H9 (cell line): ENCODE measurements at regions not wholly inside any gene's neighbourhood (a gene's known extent, or its start where the extent isn't known, plus 50 kb on each side); places are given as distances from the start of the nearest gene placed in this dataset.

ENCODE experiments used
- DNase-seq: peaks from one replicate; pipeline ENCODE4 v3.0.0-alpha.2; 2017
- H2AFZ ChIP-seq: one replicate; pipeline ENCODE4 v1.6.1; 2013; ENCODE audit warnings: mild to moderate bottlenecking, low read length, control low read depth, moderate library complexity
- H2AK5ac ChIP-seq: 2 replicates; pipeline ENCODE4 v1.6.1; 2013; ENCODE audit warnings: low read length, control low read depth, mixed read lengths; ENCODE audit not compliant: insufficient read length
- H2BK120ac ChIP-seq: one replicate; pipeline ENCODE4 v1.6.1; 2013; ENCODE audit warnings: low read depth, mild to moderate bottlenecking, low read length, control low read depth, inconsistent platforms; ENCODE audit not compliant: poor library complexity, severe bottlenecking
- H2BK12ac ChIP-seq: 2 replicates; pipeline ENCODE4 v1.6.1; 2013; ENCODE audit warnings: low read length, control low read depth, mixed read lengths, low read depth; ENCODE audit not compliant: insufficient read length
- H2BK15ac ChIP-seq: 2 replicates; pipeline ENCODE4 v1.6.1; 2013; ENCODE audit warnings: low read depth, low read length, control low read depth
- H2BK20ac ChIP-seq: one replicate; pipeline ENCODE4 v1.6.1; 2013; ENCODE audit warnings: low read depth, mild to moderate bottlenecking, low read length, control low read depth, inconsistent platforms; ENCODE audit not compliant: poor library complexity, severe bottlenecking
- H2BK5ac ChIP-seq: 2 replicates; pipeline ENCODE4 v1.6.1; 2013; ENCODE audit warnings: low read length, control low read depth, mixed read lengths; ENCODE audit not compliant: insufficient read length
- H3K14ac ChIP-seq: 2 replicates; pipeline ENCODE4 v1.6.1; 2013; ENCODE audit warnings: low read length, control low read depth; ENCODE audit not compliant: insufficient read depth
- H3K18ac ChIP-seq: 2 replicates; pipeline ENCODE4 v1.6.1; 2013; ENCODE audit warnings: low read depth, mild to moderate bottlenecking, mixed read lengths, low read length, control low read depth; ENCODE audit not compliant: insufficient read length
- H3K23ac ChIP-seq: 2 replicates; pipeline ENCODE4 v1.6.1; 2013; ENCODE audit warnings: low read length, control low read depth, mixed read lengths, low read depth; ENCODE audit not compliant: insufficient read length
- H3K23me2 ChIP-seq: 2 replicates; pipeline ENCODE4 v1.6.1; 2013; ENCODE audit warnings: low read depth, mild to moderate bottlenecking, mixed read lengths, low read length, control low read depth; ENCODE audit not compliant: insufficient read length, poor library complexity, severe bottlenecking
- H3K27ac ChIP-seq: 2 replicates; pipeline ENCODE4 v1.5.1; 2013; ENCODE audit warnings: low read length, control low read depth, mixed read lengths, low read depth; ENCODE audit not compliant: insufficient read length
- H3K27me3 ChIP-seq: 2 replicates; pipeline ENCODE4 v1.6.1; 2013; ENCODE audit warnings: low read length, control low read depth, inconsistent platforms; ENCODE audit not compliant: insufficient read depth
- H3K4ac ChIP-seq: 2 replicates; pipeline ENCODE4 v1.6.1; 2013; ENCODE audit warnings: low read depth, mild to moderate bottlenecking, control low read depth, inconsistent platforms, low read length, moderate library complexity
- H3K4me1 ChIP-seq: 2 replicates; pipeline ENCODE4 v1.6.1; 2013; ENCODE audit warnings: low read length, control low read depth, inconsistent platforms; ENCODE audit not compliant: insufficient read depth
- H3K4me2 ChIP-seq: 2 replicates; pipeline ENCODE4 v1.6.1; 2013; ENCODE audit warnings: low read length, control low read depth, mixed read lengths; ENCODE audit not compliant: insufficient read length, insufficient read depth
- H3K56ac ChIP-seq: 2 replicates; pipeline ENCODE4 v1.6.1; 2013; ENCODE audit warnings: low read depth, mild to moderate bottlenecking, mixed read lengths, low read length, control low read depth; ENCODE audit not compliant: insufficient read length
- H3K79me1 ChIP-seq: 2 replicates; pipeline ENCODE4 v1.6.1; 2013; ENCODE audit warnings: low read depth, mild to moderate bottlenecking, moderate library complexity, low read length, control low read depth, inconsistent platforms; ENCODE audit not compliant: insufficient read depth, poor library complexity, severe bottlenecking
- H3K79me2 ChIP-seq: 2 replicates; pipeline ENCODE4 v1.6.1; 2013; ENCODE audit warnings: low read length, control low read depth, inconsistent platforms; ENCODE audit not compliant: insufficient read depth
- H3K9ac ChIP-seq: 2 replicates; pipeline ENCODE4 v1.6.1; 2013; ENCODE audit warnings: low read length, control low read depth, mixed read lengths; ENCODE audit not compliant: insufficient read length; ENCODE audit errors: extremely low read depth
- H3K9me3 ChIP-seq: one replicate; pipeline ENCODE4 v1.6.1; 2013; ENCODE audit warnings: low read depth, low read length, inconsistent platforms; ENCODE audit not compliant: control insufficient read depth
- H3T11ph ChIP-seq: one replicate; pipeline ENCODE4 v1.6.1; 2013; ENCODE audit warnings: mild to moderate bottlenecking, low read length, control low read depth, inconsistent platforms
- H4K20me1 ChIP-seq: one replicate; pipeline ENCODE4 v1.6.1; 2013; ENCODE audit not compliant: control insufficient read depth, insufficient read length, insufficient read depth
- H4K5ac ChIP-seq: 2 replicates; pipeline ENCODE4 v1.6.1; 2013; ENCODE audit warnings: low read depth, mild to moderate bottlenecking, mixed read lengths, low read length, control low read depth; ENCODE audit not compliant: insufficient read length
- H4K8ac ChIP-seq: replicated peaks from 2 replicates; pipeline ENCODE4 v1.6.1; 2013; ENCODE audit warnings: low read length, control low read depth, mixed read lengths, low read depth; ENCODE audit not compliant: insufficient read length
- H4K91ac ChIP-seq: 2 replicates; pipeline ENCODE4 v1.6.1; 2013; ENCODE audit warnings: low read depth, mild to moderate bottlenecking, moderate library complexity, mixed read lengths, low read length, control low read depth; ENCODE audit not compliant: insufficient read length
- H3K27ac Mint-ChIP-seq, 3 experiments: 2 replicates in 2 of 3; 3 replicates in 1 of 3; pipeline ENCODE4 v1.8.0; 2020 to 2021; ENCODE audit warnings: mixed read lengths in 3 of 3, mild to moderate bottlenecking in 1 of 3, moderate library complexity in 1 of 3
- H3K27me3 Mint-ChIP-seq: 2 replicates; pipeline ENCODE4 v1.8.0; 2021; ENCODE audit warnings: low read depth, mild to moderate bottlenecking, moderate library complexity, mixed read lengths
- H3K36me3 Mint-ChIP-seq, 3 experiments: 2 replicates in 2 of 3; 3 replicates in 1 of 3; pipeline ENCODE4 v1.8.0; 2020 to 2021; ENCODE audit warnings: low read depth in 3 of 3, mixed read lengths in 3 of 3; ENCODE audit not compliant: insufficient read depth in 1 of 3
- H3K4me1 Mint-ChIP-seq, 2 experiments: 2 replicates each; pipeline ENCODE4 v1.8.0; 2020; ENCODE audit warnings: mixed read lengths in 2 of 2
- H3K4me3 Mint-ChIP-seq, 2 experiments: 2 replicates in 1 of 2; 3 replicates in 1 of 2; pipeline ENCODE4 v1.8.0; 2020 to 2021; ENCODE audit warnings: mild to moderate bottlenecking in 2 of 2, mixed read lengths in 2 of 2, moderate library complexity in 1 of 2
- H3K9me3 Mint-ChIP-seq, 2 experiments: 2 replicates in 1 of 2; 3 replicates in 1 of 2; pipeline ENCODE4 v1.8.0; 2020; ENCODE audit warnings: mild to moderate bottlenecking in 2 of 2, mixed read lengths in 2 of 2, moderate library complexity in 1 of 2
- CTCF ChIP-seq: fragments of 200-600 bp; sonication (generic); conservative IDR thresholded peaks from 3 replicates; pipeline ENCODE4 v1.8.0; 2021; ENCODE audit warnings: antibody characterized with exemption, mild to moderate bottlenecking
- WGBS: extraction: QIAGEN DNeasy Blood & Tissue Kit; methylation state at CpG from one replicate; pipeline ENCODE4 v1.1.7; 2013; ENCODE audit warnings: missing lambda C conversion rate, low lambda C conversion rate, mixed read lengths; ENCODE audit not compliant: insufficient read length; ENCODE audit errors: extremely low coverage; 5-methylcytosine and 5-hydroxymethylcytosine counted together

GRCh38 chr4:177771645-177772044, 329.4 kb upstream of the AGA start:
- TF ChIP-seq CTCF = no peak
- H3K9me3 ChIP-seq = no peaks in the 10 kb centered on the region
- no peak for DNase-seq

More at GRCh38 chr4:177771645-177772044, 329.4 kb upstream of the AGA start:
- Mint-ChIP-seq H3K27ac (no peak overlapping the region), H3K36me3 (no peaks in the 10 kb centered on the region), H3K4me3 (no peak overlapping the region), H3K9me3 (no peaks in the 10 kb centered on the region), H3K27me3 (no peaks in the 10 kb centered on the region; the same call in 1 of the 2 replicates), H3K4me1 (no peaks in the 10 kb centered on the region)
- Histone ChIP-seq H2BK20ac (no peak overlapping the region), H4K20me1 (no peaks in the 10 kb centered on the region), H2AFZ (no peak overlapping the region), H3K56ac (no peak overlapping the region), H3K18ac (no peak overlapping the region), H2BK12ac (no peak overlapping the region), H3K27ac (no peak overlapping the region), H3K27me3 (no peaks in the 10 kb centered on the region), H3K4ac (no peak overlapping the region), H3K14ac (no peak overlapping the region), H3K23me2 (no peaks in the 10 kb centered on the region), H3K79me1 (no peaks in the 10 kb centered on the region), H4K91ac (no peak overlapping the region), H2AK5ac (no peak overlapping the region), H3T11ph (no peak overlapping the region), H2BK15ac (no peak overlapping the region), H3K79me2 (no peaks in the 10 kb centered on the region), H4K5ac (no peak overlapping the region), H2BK120ac (no peak overlapping the region), H2BK5ac (no peak overlapping the region), H4K8ac (no peak overlapping the region), H3K23ac (no peak overlapping the region), H3K4me1 (no peaks in the 10 kb centered on the region), H3K9ac (no peak overlapping the region), H3K4me2 (no peak overlapping the region)
- WGBS = no CpG with 5 or more reads among the region's 1 CpG
